Fibroblast of peridontal ligament (primary cell): ENCODE measurements at regions not wholly inside any gene's neighbourhood (a gene's known extent, or its start where the extent isn't known, plus 50 kb on each side); places are given as distances from the start of the nearest gene placed in this dataset.
A peak's percentile ranks its signal among the peaks of the same experiment; 100 is the strongest.

Experiments used
- DNase-seq: peaks from one replicate; pipeline ENCODE4 v3.0.0-alpha.2; 2010; ENCODE audit errors: extremely low read depth

- DNase-seq = no peak
Observed at GRCh38 chr1:55276671-55277376, 61.7 kb upstream of the USP24 start.

GRCh38 chr1:55275941-55276341 is 60.8 kb upstream of the USP24 start:
- DNase-seq = peak; percentile 29

GRCh38 chr1:55275151-55275748 is 60.1 kb upstream of the USP24 start:
- DNase-seq = peak; percentile 14

DNA sequence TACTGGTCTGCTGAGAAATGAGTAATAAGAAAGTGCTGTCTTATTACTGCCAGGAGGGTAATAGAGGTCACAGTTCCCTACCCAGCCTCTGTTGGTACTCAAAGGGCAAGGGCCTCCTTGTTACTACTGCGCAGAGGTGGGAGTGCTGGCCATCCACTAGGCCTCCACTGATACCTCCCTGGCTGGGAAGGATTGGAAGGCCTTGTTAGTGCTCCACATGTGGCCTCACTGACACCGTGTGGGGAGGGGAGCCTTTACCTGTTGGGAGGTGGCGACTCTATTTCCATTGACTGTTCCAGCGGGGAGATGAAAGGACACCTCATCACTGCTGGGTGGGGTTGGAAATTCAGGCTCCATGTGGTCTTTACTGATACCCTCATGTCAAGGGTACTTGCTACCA is 57.8 kb upstream of the USP24 start:
- DNase-seq = no peak
